ENCODE measurements at regions not wholly inside any gene's neighbourhood (a gene's known extent, or its start where the extent isn't known, plus 50 kb on each side); places are given as distances from the start of the nearest gene placed in this dataset.
"Not testable (repeated sequence)": the region's sequence is repeated elsewhere in the genome, so short reads cannot be mapped to it uniquely, and the experiment has no call there.

GRCh38 chr4:104064646-104065577 lies 345.1 kb upstream of the TACR3 start:
- H3K36me3 Mint-ChIP-seq (ENCODE audit: insufficient read depth) = no peaks in the 10 kb centered on the region
- H3K27ac Mint-ChIP-seq = no peak overlapping the region
- peaks cover 0 to 2% of the 10 kb centered on the region in 2 donors for H3K9me3 Mint-ChIP-seq
- no peak overlapping the region for H3K4me3 Mint-ChIP-seq
- H3K27me3 Mint-ChIP-seq = no peaks in the 10 kb centered on the region
- no peak for ATAC-seq (replicated peaks)
- DNase-seq = no peak
- H3K4me1 Mint-ChIP-seq (ENCODE audit: low read depth in 2 of 2) = no peaks in the 10 kb centered on the region

GRCh38 chr4:104063341-104063740 lies 343.6 kb upstream of the TACR3 start:
- no peaks in the 10 kb centered on the region for H3K27me3 Mint-ChIP-seq

GRCh38 chr4:104044369-104044768 lies 324.6 kb upstream of the TACR3 start:
- DNase-seq (no peak), ATAC-seq (replicated peaks) (no peak)
- no peaks in the 10 kb centered on the region for H3K9me3 Mint-ChIP-seq
- no peaks in the 10 kb centered on the region for H3K27me3 Mint-ChIP-seq
- no peak overlapping the region for H3K27ac Mint-ChIP-seq
- H3K4me3 Mint-ChIP-seq = no peak overlapping the region
- no peaks in the 10 kb centered on the region for H3K36me3 Mint-ChIP-seq (ENCODE audit: insufficient read depth)
- no peaks in the 10 kb centered on the region for H3K4me1 Mint-ChIP-seq (ENCODE audit: low read depth in 2 of 2)

More at GRCh38 chr4:104063341-104063740, 343.6 kb upstream of the TACR3 start:
- Mint-ChIP-seq H3K27ac (no peak overlapping the region), H3K4me3 (no peak overlapping the region), H3K9me3 (peaks cover 0 to 3% of the 10 kb centered on the region in 2 donors), H3K36me3 (ENCODE audit: insufficient read depth) (no peaks in the 10 kb centered on the region), H3K4me1 (ENCODE audit: low read depth in 2 of 2) (no peaks in the 10 kb centered on the region)
- no peak for ATAC-seq (replicated peaks)
- no peak for DNase-seq

GRCh38 chr4:104032896-104033295 lies 313.1 kb upstream of the TACR3 start:
- H3K36me3 Mint-ChIP-seq (ENCODE audit: insufficient read depth) = no peaks in the 10 kb centered on the region
- no peak for DNase-seq
- H3K9me3 Mint-ChIP-seq = no peaks in the 10 kb centered on the region
- no peak overlapping the region for H3K27ac Mint-ChIP-seq
- ATAC-seq (replicated peaks) = no peak
- no peak overlapping the region for H3K4me3 Mint-ChIP-seq
- H3K4me1 Mint-ChIP-seq (ENCODE audit: low read depth in 2 of 2) = no peaks in the 10 kb centered on the region
- H3K27me3 Mint-ChIP-seq = no peaks in the 10 kb centered on the region

GRCh38 chr4:104025251-104025650 lies 305.5 kb upstream of the TACR3 start:
- Mint-ChIP-seq H3K36me3 (ENCODE audit: insufficient read depth) (no peaks in the 10 kb centered on the region), H3K9me3 (no peaks in the 10 kb centered on the region), H3K27ac (no peak overlapping the region), H3K4me3 (no peak overlapping the region), H3K4me1 (ENCODE audit: low read depth in 2 of 2) (no peaks in the 10 kb centered on the region), H3K27me3 (no peaks in the 10 kb centered on the region)
- ATAC-seq (replicated peaks) (no peak), DNase-seq (no peak)

- H3K27ac Mint-ChIP-seq = no peak overlapping the region
Measured at GRCh38 chr4:104022831-104023230, 303.0 kb upstream of the TACR3 start.

GRCh38 chr4:104022226-104022625 lies 302.4 kb upstream of the TACR3 start:
- no peaks in the 10 kb centered on the region for H3K4me1 Mint-ChIP-seq (ENCODE audit: low read depth in 2 of 2)
- no peak for ATAC-seq (replicated peaks)
- H3K27ac Mint-ChIP-seq = no peak overlapping the region
- H3K9me3 Mint-ChIP-seq = peaks cover 5 to 8% of the 10 kb centered on the region in 2 donors
- no peak for DNase-seq
- no peaks in the 10 kb centered on the region for H3K36me3 Mint-ChIP-seq (ENCODE audit: insufficient read depth)
- H3K27me3 Mint-ChIP-seq = no peaks in the 10 kb centered on the region
- H3K4me3 Mint-ChIP-seq = no peak overlapping the region

More at GRCh38 chr4:104022831-104023230, 303.0 kb upstream of the TACR3 start:
- peaks cover 2 to 4% of the 10 kb centered on the region in 2 donors for H3K9me3 Mint-ChIP-seq
- no peaks in the 10 kb centered on the region for H3K4me1 Mint-ChIP-seq (ENCODE audit: low read depth in 2 of 2)
- H3K36me3 Mint-ChIP-seq (ENCODE audit: insufficient read depth) = no peaks in the 10 kb centered on the region
- no peak for ATAC-seq (replicated peaks)
- no peak overlapping the region for H3K4me3 Mint-ChIP-seq
- H3K27me3 Mint-ChIP-seq = no peaks in the 10 kb centered on the region
- DNase-seq = no peak

GRCh38 chr4:104020641-104021040 lies 300.9 kb upstream of the TACR3 start:
- H3K27me3 Mint-ChIP-seq = no peaks in the 10 kb centered on the region
- no peak overlapping the region for H3K27ac Mint-ChIP-seq
- no peak for ATAC-seq (replicated peaks)
- no peaks in the 10 kb centered on the region for H3K4me1 Mint-ChIP-seq (ENCODE audit: low read depth in 2 of 2)
- no peaks in the 10 kb centered on the region for H3K36me3 Mint-ChIP-seq (ENCODE audit: insufficient read depth)
- no peak overlapping the region for H3K4me3 Mint-ChIP-seq
- no peak for DNase-seq
- H3K9me3 Mint-ChIP-seq = peaks cover 5 to 8% of the 10 kb centered on the region in 2 donors

GRCh38 chr4:104017213-104017612 lies 297.4 kb upstream of the TACR3 start:
- no peak for ATAC-seq (replicated peaks)
- Mint-ChIP-seq H3K4me3 (no peak overlapping the region), H3K9me3 (peaks cover 7 to 8% of the 10 kb centered on the region in 2 donors), H3K27me3 (no peaks in the 10 kb centered on the region), H3K36me3 (ENCODE audit: insufficient read depth) (no peaks in the 10 kb centered on the region), H3K27ac (no peak overlapping the region), H3K4me1 (ENCODE audit: low read depth in 2 of 2) (no peaks in the 10 kb centered on the region)
- no peak for DNase-seq

- Mint-ChIP-seq H3K4me3 (no peak overlapping the region), H3K36me3 (ENCODE audit: insufficient read depth) (no peaks in the 10 kb centered on the region), H3K4me1 (ENCODE audit: low read depth in 2 of 2) (no peaks in the 10 kb centered on the region), H3K27me3 (no peaks in the 10 kb centered on the region), H3K9me3 (peaks cover 7 to 8% of the 10 kb centered on the region in 2 donors), H3K27ac (no peak overlapping the region)
- ATAC-seq (replicated peaks) = no peak
- no peak for DNase-seq
Measured at GRCh38 chr4:104015680-104016079, 295.9 kb upstream of the TACR3 start.

GRCh38 chr4:104010722-104011121 lies 290.9 kb upstream of the TACR3 start:
- ATAC-seq (replicated peaks) (no peak), DNase-seq (no peak)
- H3K27me3 Mint-ChIP-seq = no peaks in the 10 kb centered on the region
- H3K4me3 Mint-ChIP-seq = no peak overlapping the region
- no peaks in the 10 kb centered on the region for H3K36me3 Mint-ChIP-seq (ENCODE audit: insufficient read depth)
- no peaks in the 10 kb centered on the region for H3K4me1 Mint-ChIP-seq (ENCODE audit: low read depth in 2 of 2)
- H3K27ac Mint-ChIP-seq = no peak overlapping the region
- H3K9me3 Mint-ChIP-seq = peaks cover 0 to 5% of the 10 kb centered on the region in 2 donors

GRCh38 chr4:104002318-104002717 lies 282.5 kb upstream of the TACR3 start:
- H3K27ac Mint-ChIP-seq; H3K4me3 Mint-ChIP-seq; H3K36me3 Mint-ChIP-seq (ENCODE audit: insufficient read depth); DNase-seq; ATAC-seq (replicated peaks); H3K4me1 Mint-ChIP-seq (ENCODE audit: low read depth in 2 of 2); H3K27me3 Mint-ChIP-seq: not testable (repeated sequence)
- H3K9me3 Mint-ChIP-seq = peaks cover 11% of the 10 kb centered on the region in 2 donors

- no peak for DNase-seq
Measured at GRCh38 chr4:103998756-103999155, 279.0 kb upstream of the TACR3 start.

GRCh38 chr4:103996637-103997036 lies 276.9 kb upstream of the TACR3 start:
- ATAC-seq (replicated peaks) (no peak), DNase-seq (no peak)
- H3K27me3 Mint-ChIP-seq = no peaks in the 10 kb centered on the region
- H3K4me1 Mint-ChIP-seq (ENCODE audit: low read depth in 2 of 2) = no peaks in the 10 kb centered on the region
- no peak overlapping the region for H3K27ac Mint-ChIP-seq
- peaks cover 4 to 12% of the 10 kb centered on the region in 2 donors for H3K9me3 Mint-ChIP-seq
- H3K4me3 Mint-ChIP-seq = no peak overlapping the region
- H3K36me3 Mint-ChIP-seq (ENCODE audit: insufficient read depth) = no peaks in the 10 kb centered on the region

More at GRCh38 chr4:103998756-103999155, 279.0 kb upstream of the TACR3 start:
- no peaks in the 10 kb centered on the region for H3K36me3 Mint-ChIP-seq (ENCODE audit: insufficient read depth)
- H3K9me3 Mint-ChIP-seq = peaks cover 7 to 11% of the 10 kb centered on the region in 2 donors
- ATAC-seq (replicated peaks) = no peak
- H3K27ac Mint-ChIP-seq = no peak overlapping the region
- H3K4me1 Mint-ChIP-seq (ENCODE audit: low read depth in 2 of 2) = no peaks in the 10 kb centered on the region
- no peaks in the 10 kb centered on the region for H3K27me3 Mint-ChIP-seq
- H3K4me3 Mint-ChIP-seq = no peak overlapping the region
